Activated naive CD4-positive, alpha-beta T cell treated with anti-CD3 and anti-CD28 coated beads, Interleukin-2, amount 50 U/mL, for 72 hours (primary cell): ENCODE measurements at regions not wholly inside any gene's neighbourhood (a gene's known extent, or its start where the extent isn't known, plus 50 kb on each side); places are given as distances from the start of the nearest gene placed in this dataset.

Source experiments
- ATAC-seq, 2 donors: fragments of 150-1000 bp; cut with Tn5 transposase; 2 replicates each; pipeline ENCODE4 v1.10.0; 2021; ENCODE audit warnings: mild to moderate bottlenecking in 2 of 2, moderate library complexity in 2 of 2
- DNase-seq, 2 donors: peaks; one replicate each; pipeline ENCODE4 v3.0.0; 2021 to 2022; ENCODE audit warnings: low spot score in 2 of 2
- H3K27ac Mint-ChIP-seq, 2 donors: one replicate each; pipeline ENCODE4 v1.8.0; 2022; ENCODE audit warnings: mild to moderate bottlenecking in 2 of 2, mixed read lengths in 2 of 2
- H3K36me3 Mint-ChIP-seq, 2 donors: one replicate each; pipeline ENCODE4 v1.8.0; 2022; ENCODE audit warnings: mixed read lengths in 2 of 2
- H3K9me3 Mint-ChIP-seq, 2 donors: one replicate each; pipeline ENCODE4 v1.8.0; 2022; ENCODE audit warnings: mixed read lengths in 2 of 2

DNA sequence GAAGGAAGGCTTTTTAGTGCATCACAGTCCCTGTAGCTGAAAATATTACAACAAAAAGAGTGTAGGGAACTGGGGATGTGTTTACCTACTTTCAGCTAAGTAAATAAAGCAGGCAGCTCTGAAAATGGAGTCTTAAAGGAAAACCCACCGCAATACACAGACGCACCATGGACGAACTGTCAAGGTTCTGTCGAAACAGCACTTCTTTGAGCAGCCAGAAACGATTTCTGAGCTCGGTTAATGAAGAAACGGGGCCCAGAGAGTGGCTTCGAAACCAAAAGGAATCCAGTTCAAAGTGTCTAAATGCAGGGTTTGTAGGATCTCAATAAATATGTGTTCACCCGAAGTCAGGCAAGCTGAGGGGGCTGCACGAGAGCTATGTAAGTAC is 275.4 kb upstream of the NEBL start:
- ATAC-seq (no peak), DNase-seq (no peak)
- H3K36me3 Mint-ChIP-seq, result peaks cover 0 to 8% of the 10 kb centered on the region in 2 donors
- H3K27ac Mint-ChIP-seq, result no peak overlapping the region
- H3K9me3 Mint-ChIP-seq, result no peaks in the 10 kb centered on the region

DNA sequence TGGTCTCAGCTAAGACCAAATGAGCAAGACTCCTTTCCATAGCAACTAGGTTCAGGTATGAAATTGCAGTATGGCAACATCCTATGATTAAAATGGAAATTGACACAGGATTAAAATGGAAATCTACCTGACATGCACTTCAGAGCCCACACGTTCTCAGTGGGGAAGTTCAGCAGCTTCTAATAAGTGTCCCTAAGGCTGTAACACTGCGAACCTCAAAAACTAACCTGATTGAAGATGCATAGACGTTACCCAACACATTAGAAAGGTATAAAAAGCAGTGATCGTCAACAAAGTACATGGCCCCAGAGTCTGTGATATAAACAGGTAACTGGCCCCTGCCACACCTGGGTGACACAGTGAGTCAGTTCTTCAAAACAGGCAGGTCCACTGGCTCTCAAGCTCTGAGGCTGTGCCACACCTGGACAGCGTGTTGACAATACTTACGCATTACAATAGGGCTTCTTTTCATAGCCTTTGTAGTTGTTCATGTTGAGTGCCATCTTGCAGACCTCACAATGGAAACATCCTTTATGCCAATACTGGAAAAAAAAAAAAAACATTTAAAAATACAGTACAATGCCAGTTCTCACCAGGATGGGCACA is 274.9 kb upstream of the NEBL start:
- no peak for ATAC-seq
- DNase-seq, result no peak
- Mint-ChIP-seq H3K27ac (no peak overlapping the region), H3K36me3 (peaks cover 0 to 8% of the 10 kb centered on the region in 2 donors), H3K9me3 (no peaks in the 10 kb centered on the region)

DNA sequence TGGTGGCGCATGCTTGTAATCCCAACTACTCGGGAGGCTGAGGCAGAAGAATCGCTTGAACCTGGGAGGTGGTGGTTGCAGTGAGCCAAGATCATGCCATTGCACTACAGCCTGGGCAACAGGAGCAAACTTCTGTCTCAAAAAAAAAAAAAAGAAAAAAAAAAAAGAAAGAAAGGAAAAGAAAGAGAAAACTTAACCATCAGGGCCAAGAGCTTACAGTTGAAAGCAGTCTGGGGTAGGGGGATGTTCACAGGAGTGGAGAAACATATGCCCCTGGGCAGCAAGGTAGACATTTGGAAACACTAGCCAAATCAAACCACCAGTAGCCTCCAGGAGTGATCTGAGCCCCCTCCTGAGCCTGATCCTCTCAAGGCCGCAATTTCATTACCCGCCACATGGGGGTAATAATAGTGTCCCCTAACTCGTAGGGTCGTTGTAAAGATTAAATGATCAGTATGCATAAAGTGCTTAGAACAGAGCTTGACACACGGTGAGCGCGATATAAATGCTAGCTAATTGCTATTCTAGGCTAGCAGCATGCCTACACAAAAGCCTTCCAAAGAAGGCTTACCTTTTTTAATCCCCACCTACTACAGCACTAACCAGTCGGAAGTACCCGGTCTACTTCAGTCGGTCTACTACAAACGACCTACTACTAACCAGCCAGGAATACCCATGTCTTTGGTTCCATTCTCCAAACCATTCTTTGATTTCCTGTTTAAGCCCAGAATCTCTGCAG is 274.3 kb upstream of the NEBL start:
- H3K27ac Mint-ChIP-seq, result no peak overlapping the region
- peaks cover 0 to 3% of the 10 kb centered on the region in 2 donors for H3K9me3 Mint-ChIP-seq
- H3K36me3 Mint-ChIP-seq, result peaks cover 0 to 8% of the 10 kb centered on the region in 2 donors
- no peak for ATAC-seq
- no peak for DNase-seq

DNA sequence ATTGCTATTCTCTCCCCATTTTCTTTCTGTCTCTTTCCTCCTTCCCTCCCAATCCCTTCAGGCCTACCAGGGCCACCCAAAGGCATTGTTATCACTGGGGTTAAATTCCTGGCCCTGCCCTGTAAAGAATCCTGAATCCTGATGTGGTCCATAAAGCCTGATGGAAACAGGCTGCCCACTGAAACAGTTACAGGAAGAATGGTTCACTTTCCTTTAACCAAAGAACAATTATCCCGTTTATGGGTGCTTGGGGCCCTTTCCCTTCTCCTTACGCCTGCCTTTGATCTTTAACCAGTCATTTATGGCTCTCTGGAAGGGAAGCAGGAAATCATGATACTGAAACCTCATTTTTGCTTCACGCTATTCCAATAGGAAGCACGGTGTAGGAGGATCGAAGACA is 273.1 kb upstream of the NEBL start:
- Mint-ChIP-seq H3K36me3 (peaks cover 0 to 7% of the 10 kb centered on the region in 2 donors), H3K9me3 (peaks cover 0 to 3% of the 10 kb centered on the region in 2 donors), H3K27ac (no peak overlapping the region)
- DNase-seq, result no peak
- ATAC-seq, result no peak

GRCh38 chr10:21169271-21169670 is 272.2 kb upstream of the NEBL start:
- ATAC-seq (no peak), DNase-seq (no peak)
- H3K9me3 Mint-ChIP-seq, result peaks cover 0 to 3% of the 10 kb centered on the region in 2 donors
- no peaks in the 10 kb centered on the region for H3K36me3 Mint-ChIP-seq
- no peak overlapping the region for H3K27ac Mint-ChIP-seq

GRCh38 chr10:21167288-21168010 is 270.3 kb upstream of the NEBL start:
- DNase-seq (no peak), ATAC-seq (no peak)
- H3K36me3 Mint-ChIP-seq, result no peaks in the 10 kb centered on the region
- H3K27ac Mint-ChIP-seq, result no peak overlapping the region
- H3K9me3 Mint-ChIP-seq, result peaks cover 0 to 6% of the 10 kb centered on the region in 2 donors

- Mint-ChIP-seq H3K36me3 (no peaks in the 10 kb centered on the region), H3K9me3 (peaks cover 0 to 6% of the 10 kb centered on the region in 2 donors), H3K27ac (no peak overlapping the region)
- no peak for ATAC-seq
- DNase-seq, result no peak
Observed at GRCh38 chr10:21166557-21167287, 269.6 kb upstream of the NEBL start.

DNA sequence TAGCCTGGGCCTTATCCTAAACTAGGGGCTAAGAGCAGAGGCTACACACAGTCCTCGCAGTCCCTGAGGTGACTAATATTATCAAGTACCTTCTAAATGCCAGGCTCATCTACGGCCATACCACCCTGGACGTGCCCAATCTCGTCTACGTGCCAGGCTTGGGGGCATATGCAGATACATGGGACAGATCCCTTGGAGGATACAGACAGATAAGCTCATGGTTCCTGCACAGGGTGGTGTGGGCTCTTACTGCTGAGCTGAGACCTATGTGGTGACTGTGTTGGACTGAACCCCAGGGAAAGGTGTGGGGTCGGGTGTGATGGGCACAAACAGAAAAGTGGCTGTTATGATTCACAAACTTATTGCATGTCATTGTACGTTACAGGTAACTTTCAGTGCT is 268.4 kb upstream of the NEBL start:
- no peaks in the 10 kb centered on the region for H3K36me3 Mint-ChIP-seq
- DNase-seq (no peak), ATAC-seq (no peak)
- H3K9me3 Mint-ChIP-seq, result peaks cover 5 to 12% of the 10 kb centered on the region in 2 donors
- no peak overlapping the region for H3K27ac Mint-ChIP-seq

DNA sequence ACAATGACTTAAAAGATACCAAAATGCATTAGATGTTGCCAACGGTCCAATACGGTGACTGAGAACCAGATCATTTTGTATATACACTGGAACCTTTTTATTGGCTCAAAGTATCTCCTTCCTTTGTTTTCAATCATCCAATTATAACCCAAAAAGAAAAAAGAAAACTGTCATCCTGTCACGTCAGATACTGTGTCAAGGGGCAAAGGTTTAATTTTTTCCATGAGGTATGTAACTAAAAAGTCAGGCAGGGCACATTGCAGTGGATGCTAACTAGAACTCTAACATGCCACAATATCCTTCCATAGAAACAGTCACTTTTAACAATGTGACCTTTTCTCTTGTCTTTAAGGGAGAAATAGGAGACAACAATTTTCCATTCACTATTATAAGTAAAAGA is 267.6 kb upstream of the NEBL start:
- ATAC-seq, result no peak
- peaks cover 6 to 12% of the 10 kb centered on the region in 2 donors for H3K9me3 Mint-ChIP-seq

GRCh38 chr10:21162948-21163347 is 265.8 kb upstream of the NEBL start:
- H3K36me3 Mint-ChIP-seq, result no peaks in the 10 kb centered on the region
- peaks cover 9 to 12% of the 10 kb centered on the region in 2 donors for H3K9me3 Mint-ChIP-seq
- no peak for DNase-seq
- no peak for ATAC-seq
- H3K27ac Mint-ChIP-seq, result no peak overlapping the region

More for the DNA sequence above, 267.6 kb upstream of the NEBL start:
- Mint-ChIP-seq H3K36me3 (no peaks in the 10 kb centered on the region), H3K27ac (no peak overlapping the region)
- DNase-seq, result no peak

DNA sequence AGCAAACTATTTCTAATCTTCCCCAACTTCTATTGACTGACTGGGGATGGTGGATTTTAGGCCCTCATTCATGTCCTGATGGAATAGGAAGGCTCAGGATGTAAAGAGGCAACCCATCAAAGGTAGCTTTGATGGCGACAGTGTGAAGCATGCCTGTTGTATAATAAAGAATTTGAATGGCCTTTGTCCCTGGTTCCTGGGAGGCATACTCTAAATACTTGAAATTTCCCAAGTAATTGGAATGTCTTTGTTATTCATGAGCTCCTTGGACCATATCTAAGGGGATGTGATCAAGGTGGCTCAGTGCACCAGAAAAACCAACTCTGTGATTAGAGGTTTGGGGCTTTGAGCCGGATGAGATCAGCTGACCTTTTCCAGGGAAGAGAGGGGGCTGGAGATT is 264.5 kb upstream of the NEBL start:
- Mint-ChIP-seq H3K36me3 (no peaks in the 10 kb centered on the region), H3K27ac (no peak overlapping the region), H3K9me3 (peaks cover 9 to 12% of the 10 kb centered on the region in 2 donors)
- no peak for ATAC-seq
- DNase-seq, result no peak

GRCh38 chr10:21161090-21161625 is 264.0 kb upstream of the NEBL start:
- peaks cover 9% of the 10 kb centered on the region in 2 donors for H3K9me3 Mint-ChIP-seq
- no peak overlapping the region for H3K27ac Mint-ChIP-seq
- ATAC-seq, result no peak
- no peak for DNase-seq
- no peaks in the 10 kb centered on the region for H3K36me3 Mint-ChIP-seq

DNA sequence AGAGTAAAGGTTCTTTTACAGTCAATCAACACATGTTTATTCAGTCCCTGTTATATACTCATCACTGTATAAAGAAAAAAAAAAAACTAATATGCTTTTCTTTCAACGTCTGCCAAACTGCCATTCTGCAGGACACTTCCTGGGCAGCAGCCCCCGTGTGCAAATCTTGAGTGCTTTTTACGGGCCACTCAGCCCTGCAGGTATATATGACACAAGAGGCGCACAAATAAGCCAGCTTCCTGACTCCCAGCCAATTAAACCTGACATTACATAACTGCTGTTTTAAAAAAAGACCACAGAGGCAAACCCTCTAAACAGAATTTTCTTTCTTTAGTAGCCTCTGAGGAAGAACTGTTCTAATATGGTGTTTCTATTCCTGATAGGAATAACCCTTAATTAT is 263.0 kb upstream of the NEBL start:
- H3K27ac Mint-ChIP-seq, result no peak overlapping the region
- DNase-seq (no peak), ATAC-seq (no peak)
- peaks cover 9% of the 10 kb centered on the region in 2 donors for H3K9me3 Mint-ChIP-seq
- no peaks in the 10 kb centered on the region for H3K36me3 Mint-ChIP-seq

GRCh38 chr10:21159669-21160068 is 262.6 kb upstream of the NEBL start:
- Mint-ChIP-seq H3K36me3 (no peaks in the 10 kb centered on the region), H3K9me3 (peaks cover 9% of the 10 kb centered on the region in 2 donors), H3K27ac (no peak overlapping the region)
- ATAC-seq (no peak), DNase-seq (no peak)

- peaks cover 9% of the 10 kb centered on the region in 2 donors for H3K9me3 Mint-ChIP-seq
- no peak for ATAC-seq
- H3K27ac Mint-ChIP-seq, result no peak overlapping the region
- no peak for DNase-seq
- no peaks in the 10 kb centered on the region for H3K36me3 Mint-ChIP-seq
Observed at GRCh38 chr10:21158301-21158700, 261.2 kb upstream of the NEBL start.

DNA sequence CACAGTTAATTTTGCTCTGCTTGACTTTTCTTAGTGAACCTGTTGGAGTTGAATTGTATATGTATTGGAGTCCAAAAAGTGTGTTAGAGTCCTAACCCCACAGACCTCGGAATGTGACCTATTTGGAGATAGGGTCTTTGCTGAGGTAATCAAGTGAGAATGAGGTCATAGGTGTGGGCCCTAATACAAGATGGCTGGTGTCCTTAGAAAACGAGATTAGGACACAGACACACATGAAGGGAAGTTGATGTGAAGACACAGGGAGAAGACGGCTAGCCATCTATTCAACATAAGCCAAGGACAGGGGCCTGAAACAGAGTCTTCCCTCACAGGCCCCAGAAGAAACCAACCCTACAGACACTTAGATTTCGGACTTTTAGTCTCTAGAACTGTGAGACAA is 260.6 kb upstream of the NEBL start:
- DNase-seq, result no peak
- H3K9me3 Mint-ChIP-seq, result peaks cover 8 to 9% of the 10 kb centered on the region in 2 donors
- H3K36me3 Mint-ChIP-seq, result no peaks in the 10 kb centered on the region
- ATAC-seq, result no peak
- H3K27ac Mint-ChIP-seq, result no peak overlapping the region

- H3K36me3 Mint-ChIP-seq, result no peaks in the 10 kb centered on the region
- ATAC-seq, result no peak
- no peak overlapping the region for H3K27ac Mint-ChIP-seq
- H3K9me3 Mint-ChIP-seq, result no peaks in the 10 kb centered on the region
- no peak for DNase-seq
Observed at GRCh38 chr10:21150166-21150565, 253.1 kb upstream of the NEBL start.
